Activated gamma-delta T cell treated with Interleukin-2 at 50 U/mL for 16 hours (primary cell): ENCODE measurements at regions not wholly inside any gene's neighbourhood (a gene's known extent, or its start where the extent isn't known, plus 50 kb on each side); places are given as distances from the start of the nearest gene placed in this dataset.

Experiments used
- DNase-seq: peaks from one replicate; pipeline ENCODE4 v3.0.0-alpha.2; 2020

- DNase-seq = no peak
Observed at GRCh38 chr13:59442461-59442860, 721.3 kb downstream of the DIAPH3 start.

DNA sequence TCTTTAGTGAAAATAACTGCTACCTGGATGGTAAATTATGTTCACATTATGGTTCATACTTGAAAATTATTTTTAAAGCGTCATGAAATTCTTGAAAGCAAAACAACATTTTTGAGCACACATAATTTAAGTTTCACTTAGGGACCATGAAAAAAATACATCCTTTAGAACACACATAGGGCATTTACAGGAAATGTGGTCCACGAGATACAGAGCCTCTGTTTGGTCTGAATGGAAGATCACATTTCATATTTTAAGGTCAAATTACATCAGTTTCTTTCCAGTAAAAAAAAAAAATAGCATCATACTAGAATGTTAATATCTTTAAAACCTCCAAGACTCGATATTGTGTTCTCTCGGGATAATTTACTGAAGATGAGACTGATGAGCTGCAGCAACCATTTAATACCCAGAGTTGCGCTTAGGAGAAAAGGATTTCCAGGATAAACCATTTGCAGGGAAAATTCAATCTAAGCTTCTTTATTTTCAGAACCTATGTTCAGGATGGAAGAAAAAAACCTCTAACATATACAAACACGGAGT lies 720.7 kb downstream of the DIAPH3 start:
- DNase-seq = no peak

DNA sequence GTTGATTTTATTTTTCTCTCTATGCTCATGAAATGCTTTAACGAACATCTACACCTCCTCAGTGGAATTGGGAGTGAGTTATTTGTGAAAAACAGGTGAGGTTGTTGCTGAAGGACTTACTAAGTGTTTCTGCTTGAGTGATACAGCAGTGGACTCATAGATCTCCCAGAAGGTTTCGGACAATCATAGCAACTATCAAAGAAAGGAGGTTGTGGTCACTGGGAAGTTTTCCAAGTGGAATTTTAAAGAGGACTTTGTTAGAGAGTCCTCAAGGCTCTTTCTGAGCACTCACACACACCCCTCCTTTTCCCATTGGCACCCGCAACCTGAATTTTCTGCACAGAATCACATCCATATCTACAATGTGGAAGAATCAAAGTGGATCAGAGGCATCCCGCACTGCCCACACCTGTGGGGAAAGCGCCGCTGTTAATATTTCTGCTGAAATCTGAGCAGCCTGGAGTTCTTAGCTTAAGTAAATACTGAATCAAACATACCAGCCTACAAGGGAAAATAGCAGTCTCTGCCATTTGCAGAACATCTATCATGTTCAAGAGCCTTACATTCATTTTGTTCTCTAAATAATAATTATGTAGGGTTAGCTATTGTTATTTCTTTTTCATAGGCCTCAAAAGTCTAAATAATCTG lies 719.4 kb downstream of the DIAPH3 start:
- no peak for DNase-seq

DNA sequence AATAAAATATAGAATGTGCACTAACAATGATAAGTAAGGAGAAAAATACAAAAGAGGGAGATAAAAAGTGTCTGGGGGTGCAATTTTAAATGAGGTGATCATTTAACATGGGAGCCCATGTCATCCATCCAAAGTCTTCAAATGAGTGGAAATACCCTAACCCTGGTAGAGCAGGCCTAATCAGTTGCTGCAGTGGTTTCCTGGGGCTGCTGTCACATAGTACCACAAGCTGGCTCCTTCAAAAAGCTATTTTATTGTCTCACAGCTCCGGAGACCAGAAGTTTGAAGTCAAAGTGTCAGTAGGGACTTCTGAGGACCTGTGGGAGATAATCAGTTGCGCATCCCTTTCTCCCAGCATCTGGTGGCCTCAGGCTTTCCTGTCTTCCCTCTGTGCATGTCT lies 717.9 kb downstream of the DIAPH3 start:
- DNase-seq = no peak

GRCh38 chr13:59446391-59446790 lies 717.3 kb downstream of the DIAPH3 start:
- DNase-seq = no peak

DNA sequence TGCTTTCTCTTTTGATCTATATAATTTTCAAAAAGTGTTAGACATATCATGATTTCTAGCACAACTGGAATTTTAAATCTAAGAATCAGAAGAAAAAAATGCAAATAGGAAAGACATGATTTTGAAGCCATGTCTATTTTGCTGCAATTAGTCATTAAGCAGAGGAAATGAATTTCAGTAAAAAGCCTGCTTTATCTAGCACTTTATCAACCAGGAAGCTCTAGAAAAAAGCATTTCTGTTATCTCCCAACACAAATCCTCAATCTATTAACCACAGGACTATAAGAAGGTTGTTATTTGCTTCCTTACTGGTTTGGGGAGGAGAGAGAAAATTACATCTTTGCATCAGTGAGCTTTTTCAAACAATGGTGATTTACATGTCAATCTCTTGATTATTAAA lies 716.7 kb downstream of the DIAPH3 start:
- no peak for DNase-seq

GRCh38 chr13:59447846-59448620 lies 715.7 kb downstream of the DIAPH3 start:
- no peak for DNase-seq

- DNase-seq = no peak
Observed at GRCh38 chr13:59449750-59450149, 714.0 kb downstream of the DIAPH3 start.

- no peak for DNase-seq
Observed at GRCh38 chr13:59450229-59450628, 713.5 kb downstream of the DIAPH3 start.

- DNase-seq = no peak
Observed at GRCh38 chr13:59451236-59451635, 712.5 kb downstream of the DIAPH3 start.

GRCh38 chr13:59452189-59452890 lies 711.4 kb downstream of the DIAPH3 start:
- DNase-seq = no peak

GRCh38 chr13:59458908-59459579 lies 704.7 kb downstream of the DIAPH3 start:
- no peak for DNase-seq

DNA sequence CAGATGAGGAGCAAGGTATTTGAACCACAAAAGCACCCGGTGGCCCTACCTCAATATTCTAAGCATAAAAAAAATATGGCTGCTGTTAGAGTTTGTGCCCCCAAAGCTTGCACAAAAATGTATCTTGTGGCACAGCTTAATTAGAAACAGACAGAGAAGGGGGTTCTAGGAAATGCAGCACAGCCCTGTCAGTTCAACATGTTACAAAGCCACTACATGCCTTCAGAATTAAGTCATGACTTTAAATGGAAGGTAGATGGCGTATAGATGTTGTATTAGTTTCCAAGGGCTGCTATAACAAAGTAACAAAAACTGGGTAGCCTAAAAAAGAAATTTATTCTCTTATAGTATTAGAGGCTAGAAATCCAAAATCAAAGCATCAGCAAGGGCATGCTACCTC lies 703.8 kb downstream of the DIAPH3 start:
- no peak for DNase-seq

DNA sequence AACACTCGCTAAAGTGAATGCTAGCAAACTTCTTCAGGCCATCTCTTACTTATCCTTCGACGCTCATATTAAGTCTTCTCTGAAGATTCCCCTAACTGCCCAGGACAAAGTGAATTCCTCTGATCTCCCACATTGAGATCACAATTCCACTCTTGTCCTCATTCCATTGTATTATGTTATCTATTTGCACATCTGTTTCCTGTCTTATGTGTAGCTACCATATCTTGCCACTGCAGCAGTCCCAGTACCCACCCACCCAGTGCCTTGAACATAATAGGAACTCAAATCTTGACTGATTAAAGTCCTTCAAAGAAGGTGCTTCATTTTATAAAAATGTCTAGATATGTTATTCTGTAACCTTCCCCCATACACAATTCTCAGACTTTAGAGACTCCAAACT lies 702.3 kb downstream of the DIAPH3 start:
- DNase-seq = no peak

- DNase-seq = no peak
Observed at GRCh38 chr13:59463023-59463422, 700.7 kb downstream of the DIAPH3 start.

DNA sequence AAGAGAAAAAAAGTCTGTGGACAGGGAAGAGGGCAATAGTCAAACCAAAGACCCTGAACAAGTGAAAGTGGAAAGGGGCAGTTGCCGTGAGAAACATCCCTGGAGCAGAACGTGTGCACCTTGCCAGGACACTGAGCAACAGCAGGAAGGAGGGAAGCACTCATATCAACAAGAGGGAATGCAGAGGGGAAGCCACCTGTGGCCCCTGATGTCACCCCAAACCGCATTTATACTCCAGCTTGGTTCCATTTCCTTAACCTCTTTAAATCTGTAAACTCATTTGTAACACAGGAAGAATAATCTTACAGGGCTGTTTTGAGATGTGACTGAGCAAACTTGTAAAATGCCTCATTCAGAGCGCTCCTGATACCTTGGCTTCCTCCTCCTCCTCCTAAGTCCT lies 698.8 kb downstream of the DIAPH3 start:
- no peak for DNase-seq

DNA sequence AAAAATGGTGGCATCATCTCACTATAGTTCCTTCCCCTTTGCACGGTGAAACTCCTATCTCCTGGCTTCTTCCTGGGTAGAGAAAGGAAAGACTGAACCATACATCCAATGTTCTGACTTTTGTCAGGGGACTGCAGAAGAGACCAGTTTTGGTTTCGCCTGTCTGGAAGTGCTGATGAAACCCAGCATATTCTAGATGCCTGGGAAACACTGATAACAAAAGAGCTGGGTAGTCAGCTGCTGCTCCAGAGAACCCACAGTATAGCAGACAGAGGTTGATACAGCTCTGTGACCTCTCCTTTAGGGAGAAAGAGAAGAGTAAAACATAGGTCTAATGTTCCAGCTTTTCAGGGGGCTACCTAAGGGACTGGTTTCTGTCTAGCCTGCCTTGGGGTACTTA lies 695.3 kb downstream of the DIAPH3 start:
- no peak for DNase-seq

DNA sequence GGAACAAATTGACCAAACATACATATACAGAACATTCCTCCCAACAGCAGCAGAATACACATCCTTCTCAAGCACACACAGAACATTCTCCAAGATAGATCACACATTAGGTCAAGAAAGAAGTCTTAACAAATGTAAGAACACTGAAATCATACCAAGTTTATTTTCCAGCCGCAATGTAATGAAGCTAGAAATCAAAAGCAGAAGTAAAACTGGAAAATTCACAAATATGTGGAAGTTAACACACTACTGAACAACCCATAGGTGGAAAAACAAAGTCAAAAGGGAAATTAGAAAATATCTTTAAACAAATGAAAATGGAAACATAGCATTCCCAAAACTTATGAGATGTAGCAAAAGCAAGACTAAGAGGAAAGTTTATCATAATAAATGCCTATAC lies 692.6 kb downstream of the DIAPH3 start:
- DNase-seq = no peak

DNA sequence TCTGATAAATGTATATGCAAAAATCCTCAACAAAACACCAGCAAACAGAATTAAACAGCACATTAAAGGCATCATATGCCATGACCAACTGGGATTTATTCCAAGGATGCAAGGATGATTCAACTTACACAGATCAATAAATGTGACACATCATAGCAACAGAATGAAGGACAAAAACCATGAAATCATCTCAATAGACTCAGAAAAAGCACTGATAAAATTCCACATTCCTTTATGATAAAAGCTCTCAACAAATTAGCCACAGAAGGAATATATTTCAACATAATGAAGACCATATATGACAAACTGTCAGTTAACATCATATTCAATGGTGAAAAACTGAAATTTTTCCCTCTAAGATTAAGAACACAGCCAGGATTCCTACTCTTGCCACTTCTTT lies 691.6 kb downstream of the DIAPH3 start:
- no peak for DNase-seq

GRCh38 chr13:59474696-59475095 lies 689.0 kb downstream of the DIAPH3 start:
- no peak for DNase-seq

DNA sequence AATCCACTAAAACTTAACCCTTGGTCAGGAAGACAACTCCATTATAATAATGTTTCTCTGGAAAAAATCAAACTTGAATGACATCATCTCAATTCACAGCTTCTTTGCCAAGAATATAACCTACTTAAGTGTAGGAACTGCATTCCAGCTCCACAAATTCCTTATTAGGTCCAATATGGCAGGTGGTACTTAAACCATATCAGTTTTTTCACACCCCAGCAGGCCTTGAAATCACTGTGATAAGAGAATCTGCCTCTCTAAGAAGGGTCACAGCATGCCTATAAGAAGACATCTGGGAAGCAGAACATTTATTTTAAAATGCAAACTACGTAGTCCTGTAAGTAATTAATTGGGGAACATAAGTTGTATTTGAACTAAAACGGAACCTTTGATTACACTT lies 687.8 kb downstream of the DIAPH3 start:
- DNase-seq = no peak

- DNase-seq = no peak
Observed at GRCh38 chr13:59476366-59476765, 687.4 kb downstream of the DIAPH3 start.

DNA sequence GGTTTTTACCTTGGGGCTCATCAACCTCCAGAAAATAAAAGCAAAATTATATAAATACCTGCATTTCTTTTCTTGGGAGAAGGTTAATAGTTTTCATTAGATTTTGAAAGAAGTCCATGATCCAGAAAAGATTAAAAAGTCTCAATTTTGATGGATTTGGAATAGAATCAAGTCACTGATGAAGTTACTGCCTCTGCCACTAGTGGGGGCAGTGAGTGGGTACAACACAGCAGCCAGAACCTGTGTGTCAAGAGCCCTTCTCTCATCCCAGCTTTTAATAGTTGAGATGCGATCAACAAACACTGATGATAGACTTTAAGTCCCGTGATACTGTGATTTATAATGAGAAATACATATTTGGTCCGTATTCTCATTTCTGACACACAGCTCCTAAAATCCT lies 686.7 kb downstream of the DIAPH3 start:
- DNase-seq = no peak
